DOHH2 (cell line): ENCODE measurements at regions not wholly inside any gene's neighbourhood (a gene's known extent, or its start where the extent isn't known, plus 50 kb on each side); places are given as distances from the start of the nearest gene placed in this dataset.
A peak's percentile ranks its signal among the peaks of the same experiment; 100 is the strongest.

ENCODE experiments used
- H3F3A ChIP-seq: fragments of 200-600 bp; sonication (generic), shearing (Covaris generic); 2 replicates; pipeline ENCODE4 v1.6.0; 2016; ENCODE audit warnings: antibody characterized with exemption, mild to moderate bottlenecking; ENCODE audit not compliant: control insufficient read depth, insufficient read depth
- H3K27ac ChIP-seq: fragments of 200-600 bp; sonication (generic); 2 replicates; pipeline ENCODE4 v1.5.1; 2014; ENCODE audit warnings: low read depth, mild to moderate bottlenecking, low read length, moderate library complexity
- H3K27me3 ChIP-seq: fragments of 200-600 bp; sonication (generic); 2 replicates; pipeline ENCODE4 v1.6.1; 2014; ENCODE audit warnings: mild to moderate bottlenecking, low read length, mixed read lengths; ENCODE audit not compliant: control insufficient read depth
- H3K36me3 ChIP-seq: fragments of 200-600 bp; sonication (generic); 2 replicates; pipeline ENCODE4 v1.6.1; 2014; ENCODE audit warnings: mild to moderate bottlenecking, low read length, moderate library complexity, mixed read lengths; ENCODE audit not compliant: control insufficient read depth
- H3K4me1 ChIP-seq: fragments of 200-600 bp; sonication (generic); 2 replicates; pipeline ENCODE4 v1.6.1; 2014; ENCODE audit warnings: mild to moderate bottlenecking, low read length, mixed read lengths; ENCODE audit not compliant: control insufficient read depth
- H3K4me2 ChIP-seq: fragments of 200-600 bp; sonication (generic); 2 replicates; pipeline ENCODE4 v1.6.0; 2014; ENCODE audit warnings: mild to moderate bottlenecking, low read length, moderate library complexity
- H3K4me3 ChIP-seq: fragments of 200-600 bp; sonication (generic); 2 replicates; pipeline ENCODE4 v1.5.1; 2014; ENCODE audit warnings: mild to moderate bottlenecking, low read length, mixed read lengths
- H3K79me2 ChIP-seq: fragments of 200-600 bp; sonication (generic); 2 replicates; pipeline ENCODE4 v1.6.1; 2014; ENCODE audit warnings: mild to moderate bottlenecking, low read length, mixed read lengths; ENCODE audit not compliant: control insufficient read depth
- H3K9me2 ChIP-seq: fragments of 200-600 bp; sonication (generic); replicated peaks from 2 replicates; pipeline ENCODE4 v1.6.1; 2014; ENCODE audit warnings: mild to moderate bottlenecking, low read length, mixed read lengths; ENCODE audit not compliant: control insufficient read depth
- H3K9me3 ChIP-seq: fragments of 200-600 bp; sonication (generic); 2 replicates; pipeline ENCODE4 v1.6.1; 2014; ENCODE audit warnings: antibody characterized with exemption, low read length, mixed read lengths; ENCODE audit not compliant: control insufficient read depth, insufficient read depth
- H4K20me1 ChIP-seq: fragments of 200-600 bp; sonication (generic); 2 replicates; pipeline ENCODE4 v1.6.0; 2014; ENCODE audit warnings: low read depth, mild to moderate bottlenecking, antibody characterized with exemption, low read length, moderate library complexity; ENCODE audit not compliant: control insufficient read depth, insufficient read depth
- EZH2phosphoT487 ChIP-seq: fragments of 200-600 bp; sonication (generic); IDR thresholded peaks from 2 replicates; pipeline ENCODE4 v1.6.1; 2017; ENCODE audit warnings: borderline replicate concordance, mild to moderate bottlenecking, antibody characterized with exemption, low read length, moderate library complexity, mixed read lengths
- TF ChIP-seq, protein P1 (sequence below): fragments of 200-600 bp; sonication (generic); IDR thresholded peaks from one replicate; pipeline ENCODE4 v1.5.1; 2014; ENCODE audit warnings: antibody characterized with exemption, mild to moderate bottlenecking, low read depth, low read length; ENCODE audit not compliant: poor library complexity, severe bottlenecking

DNA sequence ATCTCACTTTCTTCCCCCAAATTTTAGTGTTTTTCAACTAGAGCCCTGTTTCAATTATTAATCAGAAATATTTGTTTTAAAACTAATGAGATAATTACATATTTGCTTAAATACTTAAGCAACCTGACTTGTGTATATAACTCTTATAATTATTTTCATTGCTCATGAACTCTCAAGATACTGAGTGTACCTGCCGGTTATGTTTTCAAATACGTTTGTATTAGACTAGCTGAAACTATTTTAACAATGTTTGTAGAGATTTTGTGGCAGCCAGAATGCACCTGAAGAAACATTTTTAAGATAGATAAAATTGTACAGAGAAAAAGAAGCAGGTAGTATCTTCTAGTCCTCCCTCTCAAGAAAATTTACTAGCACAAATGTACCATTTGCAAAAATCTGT, 140.6 kb upstream of the CXADR start:
- no peaks in the 10 kb centered on the region for H3K36me3 ChIP-seq
- no peaks in the 10 kb centered on the region for H3K9me3 ChIP-seq
- no peaks in the 10 kb centered on the region for H3K79me2 ChIP-seq
- H3K4me2 ChIP-seq, result no peak overlapping the region
- H3K27ac ChIP-seq, result no peak overlapping the region
- H3K4me1 ChIP-seq, result no peaks in the 10 kb centered on the region
- no peaks in the 10 kb centered on the region for H4K20me1 ChIP-seq
- no peak for TF ChIP-seq EZH2phosphoT487
- TF ChIP-seq, protein P1, sequence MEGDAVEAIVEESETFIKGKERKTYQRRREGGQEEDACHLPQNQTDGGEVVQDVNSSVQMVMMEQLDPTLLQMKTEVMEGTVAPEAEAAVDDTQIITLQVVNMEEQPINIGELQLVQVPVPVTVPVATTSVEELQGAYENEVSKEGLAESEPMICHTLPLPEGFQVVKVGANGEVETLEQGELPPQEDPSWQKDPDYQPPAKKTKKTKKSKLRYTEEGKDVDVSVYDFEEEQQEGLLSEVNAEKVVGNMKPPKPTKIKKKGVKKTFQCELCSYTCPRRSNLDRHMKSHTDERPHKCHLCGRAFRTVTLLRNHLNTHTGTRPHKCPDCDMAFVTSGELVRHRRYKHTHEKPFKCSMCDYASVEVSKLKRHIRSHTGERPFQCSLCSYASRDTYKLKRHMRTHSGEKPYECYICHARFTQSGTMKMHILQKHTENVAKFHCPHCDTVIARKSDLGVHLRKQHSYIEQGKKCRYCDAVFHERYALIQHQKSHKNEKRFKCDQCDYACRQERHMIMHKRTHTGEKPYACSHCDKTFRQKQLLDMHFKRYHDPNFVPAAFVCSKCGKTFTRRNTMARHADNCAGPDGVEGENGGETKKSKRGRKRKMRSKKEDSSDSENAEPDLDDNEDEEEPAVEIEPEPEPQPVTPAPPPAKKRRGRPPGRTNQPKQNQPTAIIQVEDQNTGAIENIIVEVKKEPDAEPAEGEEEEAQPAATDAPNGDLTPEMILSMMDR, result no peak
- H3K27me3 ChIP-seq, result no peaks in the 10 kb centered on the region
- H3K9me2 ChIP-seq, result no peaks in the 10 kb centered on the region
- no peaks in the 10 kb centered on the region for H3F3A ChIP-seq
- H3K4me3 ChIP-seq, result no peak overlapping the region

DNA sequence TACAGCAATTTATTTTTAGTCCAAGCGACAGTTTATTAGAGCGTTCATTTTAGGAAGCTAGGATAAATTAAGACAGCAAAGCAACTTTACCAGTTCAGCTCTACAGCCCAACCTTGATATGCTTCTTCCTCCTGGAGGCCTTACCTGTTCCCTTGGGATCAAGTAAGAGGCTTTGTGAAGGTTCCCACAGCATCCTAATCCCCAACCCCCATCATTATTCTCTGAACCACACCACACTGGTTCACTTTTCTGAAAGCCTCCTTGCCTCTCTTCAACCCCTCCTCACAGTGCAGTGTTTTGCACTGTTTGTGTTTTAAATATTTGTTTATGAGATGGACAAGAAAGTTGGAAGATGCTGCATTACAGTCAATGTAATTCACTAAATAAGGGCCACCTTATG, 126.3 kb upstream of the CXADR start:
- TF ChIP-seq EZH2phosphoT487, result no peak
- TF ChIP-seq, protein P1, result no peak
- Histone ChIP-seq H3K27ac (no peak overlapping the region), H3F3A (no peaks in the 10 kb centered on the region), H3K4me3 (no peak overlapping the region), H3K36me3 (no peaks in the 10 kb centered on the region), H3K27me3 (no peaks in the 10 kb centered on the region), H3K4me1 (no peaks in the 10 kb centered on the region), H4K20me1 (no peaks in the 10 kb centered on the region), H3K9me2 (no peaks in the 10 kb centered on the region), H3K4me2 (no peak overlapping the region), H3K9me3 (no peaks in the 10 kb centered on the region), H3K79me2 (no peaks in the 10 kb centered on the region)

DNA sequence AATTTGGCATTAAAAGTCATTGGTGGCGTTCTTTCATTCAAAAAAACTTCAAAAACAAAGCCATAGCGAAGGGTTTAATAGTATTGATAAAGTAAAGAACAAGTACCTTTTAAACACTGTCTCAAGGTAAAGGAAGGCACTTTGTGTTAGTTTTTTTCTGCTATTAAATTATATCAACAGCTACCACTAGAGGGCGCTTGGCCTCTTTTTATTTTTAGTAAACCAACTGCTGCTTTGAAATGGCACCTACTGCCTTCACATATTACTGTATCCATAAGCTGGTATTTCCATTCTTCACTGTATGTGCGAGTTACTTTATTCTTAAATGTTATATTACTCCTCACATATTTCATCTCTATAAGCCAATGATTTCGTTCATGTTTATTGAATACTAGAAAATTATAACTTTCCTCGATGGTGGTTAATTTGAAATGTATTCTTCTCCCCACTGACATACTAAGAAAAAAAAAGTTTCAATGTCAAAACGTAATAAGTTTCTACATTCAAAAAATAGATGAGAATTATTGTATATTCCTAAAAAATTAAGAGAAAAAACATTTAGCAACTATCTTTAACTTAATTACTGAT, 125.7 kb upstream of the CXADR start:
- Histone ChIP-seq H3K9me3 (no peaks in the 10 kb centered on the region), H3K79me2 (no peaks in the 10 kb centered on the region), H3K36me3 (no peaks in the 10 kb centered on the region), H3K9me2 (no peaks in the 10 kb centered on the region), H3F3A (no peaks in the 10 kb centered on the region), H3K4me2 (no peak overlapping the region), H3K4me1 (no peaks in the 10 kb centered on the region), H3K27me3 (no peaks in the 10 kb centered on the region), H3K4me3 (no peak overlapping the region), H4K20me1 (no peaks in the 10 kb centered on the region), H3K27ac (no peak overlapping the region)
- no peak for TF ChIP-seq EZH2phosphoT487
- TF ChIP-seq, protein P1, result peak; percentile 70
